WTC11 (cell line): ENCODE measurements at regions not wholly inside any gene's neighbourhood (a gene's known extent, or its start where the extent isn't known, plus 50 kb on each side); places are given as distances from the start of the nearest gene placed in this dataset.

ENCODE experiments used
- ATAC-seq: fragments of 200-7000 bp; cut with Tn5 transposase; 2 replicates; pipeline ENCODE4 v1.10.0; 2021; ENCODE audit warnings: mild to moderate bottlenecking, moderate library complexity
- CTCF ChIA-PET: fragments of 300-600 bp; sonication (Branson Sonifier 250); formaldehyde crosslinking; loops from one replicate; lab custom pipeline; 2021; ENCODE audit warnings: antibody characterized with exemption; lab: Charles Lee
- POLR2A ChIA-PET: fragments of 350-600 bp; sonication (Branson Sonifier 250); formaldehyde crosslinking; loops from one replicate; lab custom pipeline; 2021; ENCODE audit warnings: antibody characterized with exemption; lab: Charles Lee
- DNase-seq: peaks from one replicate; pipeline ENCODE4 v3.0.0; 2021; ENCODE audit warnings: low spot score
- H3K27ac Mint-ChIP-seq: 2 replicates; pipeline ENCODE4 v1.8.0; 2021; ENCODE audit warnings: mixed read lengths
- H3K27me3 Mint-ChIP-seq: 2 replicates; pipeline ENCODE4 v1.8.0; 2021; ENCODE audit warnings: low read depth, mild to moderate bottlenecking, moderate library complexity, mixed read lengths
- H3K36me3 Mint-ChIP-seq: 2 replicates; pipeline ENCODE4 v1.8.0; 2021; ENCODE audit warnings: mixed read lengths
- H3K4me1 Mint-ChIP-seq: 2 replicates; pipeline ENCODE4 v1.8.0; 2022; ENCODE audit warnings: mixed read lengths
- H3K4me3 Mint-ChIP-seq: 2 replicates; pipeline ENCODE4 v1.8.0; 2021; ENCODE audit warnings: mild to moderate bottlenecking, moderate library complexity, mixed read lengths
- H3K9me3 Mint-ChIP-seq: 2 replicates; pipeline ENCODE4 v1.8.0; 2021; ENCODE audit warnings: mixed read lengths
- ATF1 ChIP-seq: sonication (generic); formaldehyde crosslinking; IDR thresholded peaks from 2 replicates; pipeline ENCODE4 v1.8.1; 2023; ENCODE audit warnings: mild to moderate bottlenecking, moderate library complexity, missing genetic modification reagents
- ETV6 ChIP-seq: sonication (generic); formaldehyde crosslinking; IDR thresholded peaks from 2 replicates; pipeline ENCODE4 v1.8.1; 2022; ENCODE audit warnings: mild to moderate bottlenecking, missing genetic modification reagents
- IRF2 ChIP-seq: sonication (generic); formaldehyde crosslinking; IDR thresholded peaks from 2 replicates; pipeline ENCODE4 v1.8.0; 2022; ENCODE audit warnings: low read depth, missing genetic modification reagents, borderline replicate concordance
- JUN ChIP-seq: sonication (generic); formaldehyde crosslinking; IDR thresholded peaks from 2 replicates; pipeline ENCODE4 v1.8.0; 2023; ENCODE audit warnings: mild to moderate bottlenecking, missing genetic modification reagents
- MXD4 ChIP-seq: fragments of 250-450 bp; sonication (Bioruptor Pico); IDR thresholded peaks from 2 replicates; pipeline ENCODE4 v1.8.0; 2021; ENCODE audit warnings: mild to moderate bottlenecking, moderate library complexity, borderline replicate concordance
- TP53 ChIP-seq: sonication (generic); formaldehyde crosslinking; IDR thresholded peaks from 2 replicates; pipeline ENCODE4 v1.8.1; 2023; ENCODE audit warnings: mild to moderate bottlenecking, missing genetic modification reagents
- ZNF219 ChIP-seq: sonication (generic); formaldehyde crosslinking; IDR thresholded peaks from 2 replicates; pipeline ENCODE4 v1.8.0; 2023; ENCODE audit warnings: missing genetic modification reagents, mild to moderate bottlenecking, borderline replicate concordance
- ZNF232 ChIP-seq: sonication (generic); formaldehyde crosslinking; IDR thresholded peaks from 2 replicates; pipeline ENCODE4 v1.8.0; 2022; ENCODE audit warnings: mild to moderate bottlenecking, missing genetic modification reagents
- TF ChIP-seq, protein P1 (sequence below): sonication (generic); formaldehyde crosslinking; IDR thresholded peaks from 2 replicates; pipeline ENCODE4 v1.8.1; 2022; ENCODE audit warnings: mild to moderate bottlenecking, moderate library complexity, missing genetic modification reagents
- TF ChIP-seq, protein P2 (sequence below): sonication (generic); formaldehyde crosslinking; IDR thresholded peaks from 2 replicates; pipeline ENCODE4 v1.8.0; 2023; ENCODE audit warnings: missing genetic modification reagents, mild to moderate bottlenecking, borderline replicate concordance
- TF ChIP-seq, protein P3 (sequence below): fragments of 250-450 bp; sonication (Bioruptor Pico); IDR thresholded peaks from 2 replicates; pipeline ENCODE4 v1.8.0; 2021; ENCODE audit warnings: mild to moderate bottlenecking
- TF ChIP-seq, protein P4 (sequence below): sonication (generic); formaldehyde crosslinking; IDR thresholded peaks from 2 replicates; pipeline ENCODE4 v1.8.1; 2023; ENCODE audit warnings: mild to moderate bottlenecking, moderate library complexity, missing genetic modification reagents
- TF ChIP-seq, protein P5 (sequence below): sonication (generic); formaldehyde crosslinking; IDR thresholded peaks from 2 replicates; pipeline ENCODE4 v1.8.1; 2022; ENCODE audit warnings: low read depth, mild to moderate bottlenecking, moderate library complexity, missing genetic modification reagents, borderline replicate concordance
- TF ChIP-seq, protein P6 (sequence below): sonication (generic); formaldehyde crosslinking; IDR thresholded peaks from 2 replicates; pipeline ENCODE4 v1.8.0; 2022; ENCODE audit warnings: mild to moderate bottlenecking, missing genetic modification reagents
- TF ChIP-seq, protein P7 (sequence below): fragments of 250-450 bp; sonication (Bioruptor Pico); IDR thresholded peaks from 2 replicates; pipeline ENCODE4 v1.9.0; 2021; ENCODE audit warnings: mild to moderate bottlenecking, borderline replicate concordance
- TF ChIP-seq, protein P8 (sequence below): sonication (generic); formaldehyde crosslinking; IDR thresholded peaks from 2 replicates; pipeline ENCODE4 v1.8.0; 2023; ENCODE audit warnings: missing genetic modification reagents

DNA sequence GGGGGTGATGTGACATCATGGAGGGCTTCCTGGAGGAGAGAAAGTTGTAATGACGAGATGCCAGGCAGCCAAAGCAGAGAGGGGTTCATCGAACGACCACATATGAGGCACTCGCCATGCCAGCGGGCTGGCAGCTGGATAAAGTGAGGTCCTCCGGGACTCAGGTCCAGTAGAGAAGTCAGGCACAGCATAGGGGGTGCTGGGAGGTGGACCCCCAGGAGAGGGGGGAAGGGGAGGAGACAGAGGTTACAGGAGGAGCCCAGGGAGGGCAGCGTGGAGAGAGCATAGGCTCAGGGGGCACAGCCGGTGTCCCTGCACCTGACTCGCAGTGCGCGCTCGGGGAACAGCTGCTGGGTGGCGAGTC lies 174.7 kb downstream of the BMP7 start:
- H3K27me3 Mint-ChIP-seq, result peaks cover 21% of the 10 kb centered on the region
- peaks cover 4% of the 10 kb centered on the region; the same call in 1 of the 2 replicates for H3K9me3 Mint-ChIP-seq
- peak overlapping the region; percentile 58 for H3K4me3 Mint-ChIP-seq
- CTCF ChIA-PET, result interaction anchor here (0.6 to 7.2 kb wide), 40 partner anchors 9 to 628 kb away, joined by 3 to 239 read pairs (median 4); partner anchors contain the start of genes RAE1 and SPO11
- no peak for DNase-seq
- POLR2A ChIA-PET, result no interaction called here
- TF ChIP-seq, protein P1, sequence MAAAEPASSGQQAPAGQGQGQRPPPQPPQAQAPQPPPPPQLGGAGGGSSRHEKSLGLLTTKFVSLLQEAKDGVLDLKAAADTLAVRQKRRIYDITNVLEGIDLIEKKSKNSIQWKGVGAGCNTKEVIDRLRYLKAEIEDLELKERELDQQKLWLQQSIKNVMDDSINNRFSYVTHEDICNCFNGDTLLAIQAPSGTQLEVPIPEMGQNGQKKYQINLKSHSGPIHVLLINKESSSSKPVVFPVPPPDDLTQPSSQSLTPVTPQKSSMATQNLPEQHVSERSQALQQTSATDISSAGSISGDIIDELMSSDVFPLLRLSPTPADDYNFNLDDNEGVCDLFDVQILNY (CRISPR knock-in tag), result no peak
- TF ChIP-seq JUN (CRISPR knock-in tag) (no peak), IRF2 (CRISPR knock-in tag) (no peak), ZNF219 (no peak)
- H3K36me3 Mint-ChIP-seq, result no peaks in the 10 kb centered on the region
- H3K27ac Mint-ChIP-seq, result no peak overlapping the region
- ATAC-seq, result no peak
- peaks cover 7% of the 10 kb centered on the region for H3K4me1 Mint-ChIP-seq

DNA sequence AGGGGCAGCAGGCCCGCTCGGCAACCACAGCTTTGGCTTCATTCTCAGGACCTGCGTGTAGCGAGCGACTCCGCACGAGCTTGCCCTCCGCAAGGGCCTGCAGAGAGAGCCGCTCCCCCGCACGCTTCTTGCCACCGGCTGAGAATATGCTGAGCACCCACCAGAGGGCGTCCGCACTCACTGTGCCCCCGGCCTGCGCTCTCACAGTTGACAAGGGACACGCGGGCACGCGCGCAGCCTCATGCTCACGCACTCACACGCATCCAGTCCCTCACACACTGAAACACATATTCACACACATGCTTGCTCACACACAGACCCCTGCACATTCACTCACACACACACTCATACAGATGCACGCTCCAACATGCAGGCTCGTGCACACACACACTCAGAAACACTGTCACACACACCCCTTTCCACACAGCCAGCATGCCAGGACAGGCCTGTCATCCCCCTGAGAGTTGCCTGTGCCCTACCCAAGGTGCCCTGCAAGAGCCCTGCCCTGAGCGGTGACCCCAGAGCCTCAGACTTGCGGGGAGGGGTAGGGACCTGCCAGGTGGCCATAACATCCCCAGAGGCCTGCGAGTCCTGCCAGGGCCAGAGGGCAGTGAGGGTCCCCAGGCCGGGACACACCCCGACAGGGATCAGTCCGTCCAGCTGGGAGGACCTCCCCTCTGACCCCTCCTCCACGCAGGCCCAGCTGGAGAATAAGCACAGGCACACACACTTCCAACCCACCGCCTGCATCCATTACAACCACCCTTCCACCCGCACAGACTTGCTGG lies 174.1 kb downstream of the BMP7 start:
- no peak overlapping the region for H3K27ac Mint-ChIP-seq
- no peaks in the 10 kb centered on the region for H3K36me3 Mint-ChIP-seq
- H3K4me1 Mint-ChIP-seq, result peaks cover 7% of the 10 kb centered on the region
- POLR2A ChIA-PET, result no interaction called here
- peaks cover 4% of the 10 kb centered on the region; the same call in 1 of the 2 replicates for H3K9me3 Mint-ChIP-seq
- peak; percentile 84 for DNase-seq
- ATAC-seq, result peak; percentile 83
- H3K27me3 Mint-ChIP-seq, result peaks cover 21% of the 10 kb centered on the region
- peak overlapping the region; percentile 58; the same call in 1 of the 2 replicates for H3K4me3 Mint-ChIP-seq
- CTCF ChIA-PET, result interaction anchor here (0.6 to 7.2 kb wide), 40 partner anchors 9 to 628 kb away, joined by 3 to 239 read pairs (median 4); partner anchors contain the start of genes RAE1 and SPO11
- TF ChIP-seq ETV6 (CRISPR knock-in tag) (peak; percentile 67), ATF1 (CRISPR knock-in tag) (no peak), MXD4 (no peak), TP53 (CRISPR knock-in tag) (0 out of 2 replicates have a peak, but pooled peaks have one; percentile 42), ZNF232 (CRISPR knock-in tag) (no peak; the same call in 1 of the 2 replicates)
- TF ChIP-seq, protein P2, sequence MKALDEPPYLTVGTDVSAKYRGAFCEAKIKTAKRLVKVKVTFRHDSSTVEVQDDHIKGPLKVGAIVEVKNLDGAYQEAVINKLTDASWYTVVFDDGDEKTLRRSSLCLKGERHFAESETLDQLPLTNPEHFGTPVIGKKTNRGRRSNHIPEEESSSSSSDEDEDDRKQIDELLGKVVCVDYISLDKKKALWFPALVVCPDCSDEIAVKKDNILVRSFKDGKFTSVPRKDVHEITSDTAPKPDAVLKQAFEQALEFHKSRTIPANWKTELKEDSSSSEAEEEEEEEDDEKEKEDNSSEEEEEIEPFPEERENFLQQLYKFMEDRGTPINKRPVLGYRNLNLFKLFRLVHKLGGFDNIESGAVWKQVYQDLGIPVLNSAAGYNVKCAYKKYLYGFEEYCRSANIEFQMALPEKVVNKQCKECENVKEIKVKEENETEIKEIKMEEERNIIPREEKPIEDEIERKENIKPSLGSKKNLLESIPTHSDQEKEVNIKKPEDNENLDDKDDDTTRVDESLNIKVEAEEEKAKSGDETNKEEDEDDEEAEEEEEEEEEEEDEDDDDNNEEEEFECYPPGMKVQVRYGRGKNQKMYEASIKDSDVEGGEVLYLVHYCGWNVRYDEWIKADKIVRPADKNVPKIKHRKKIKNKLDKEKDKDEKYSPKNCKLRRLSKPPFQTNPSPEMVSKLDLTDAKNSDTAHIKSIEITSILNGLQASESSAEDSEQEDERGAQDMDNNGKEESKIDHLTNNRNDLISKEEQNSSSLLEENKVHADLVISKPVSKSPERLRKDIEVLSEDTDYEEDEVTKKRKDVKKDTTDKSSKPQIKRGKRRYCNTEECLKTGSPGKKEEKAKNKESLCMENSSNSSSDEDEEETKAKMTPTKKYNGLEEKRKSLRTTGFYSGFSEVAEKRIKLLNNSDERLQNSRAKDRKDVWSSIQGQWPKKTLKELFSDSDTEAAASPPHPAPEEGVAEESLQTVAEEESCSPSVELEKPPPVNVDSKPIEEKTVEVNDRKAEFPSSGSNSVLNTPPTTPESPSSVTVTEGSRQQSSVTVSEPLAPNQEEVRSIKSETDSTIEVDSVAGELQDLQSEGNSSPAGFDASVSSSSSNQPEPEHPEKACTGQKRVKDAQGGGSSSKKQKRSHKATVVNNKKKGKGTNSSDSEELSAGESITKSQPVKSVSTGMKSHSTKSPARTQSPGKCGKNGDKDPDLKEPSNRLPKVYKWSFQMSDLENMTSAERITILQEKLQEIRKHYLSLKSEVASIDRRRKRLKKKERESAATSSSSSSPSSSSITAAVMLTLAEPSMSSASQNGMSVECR (CRISPR knock-in tag), result peak; percentile 63; the same call in 1 of the 2 replicates
- TF ChIP-seq, protein P3, sequence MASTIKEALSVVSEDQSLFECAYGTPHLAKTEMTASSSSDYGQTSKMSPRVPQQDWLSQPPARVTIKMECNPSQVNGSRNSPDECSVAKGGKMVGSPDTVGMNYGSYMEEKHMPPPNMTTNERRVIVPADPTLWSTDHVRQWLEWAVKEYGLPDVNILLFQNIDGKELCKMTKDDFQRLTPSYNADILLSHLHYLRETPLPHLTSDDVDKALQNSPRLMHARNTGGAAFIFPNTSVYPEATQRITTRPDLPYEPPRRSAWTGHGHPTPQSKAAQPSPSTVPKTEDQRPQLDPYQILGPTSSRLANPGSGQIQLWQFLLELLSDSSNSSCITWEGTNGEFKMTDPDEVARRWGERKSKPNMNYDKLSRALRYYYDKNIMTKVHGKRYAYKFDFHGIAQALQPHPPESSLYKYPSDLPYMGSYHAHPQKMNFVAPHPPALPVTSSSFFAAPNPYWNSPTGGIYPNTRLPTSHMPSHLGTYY, result no peak
- TF ChIP-seq, protein P4, sequence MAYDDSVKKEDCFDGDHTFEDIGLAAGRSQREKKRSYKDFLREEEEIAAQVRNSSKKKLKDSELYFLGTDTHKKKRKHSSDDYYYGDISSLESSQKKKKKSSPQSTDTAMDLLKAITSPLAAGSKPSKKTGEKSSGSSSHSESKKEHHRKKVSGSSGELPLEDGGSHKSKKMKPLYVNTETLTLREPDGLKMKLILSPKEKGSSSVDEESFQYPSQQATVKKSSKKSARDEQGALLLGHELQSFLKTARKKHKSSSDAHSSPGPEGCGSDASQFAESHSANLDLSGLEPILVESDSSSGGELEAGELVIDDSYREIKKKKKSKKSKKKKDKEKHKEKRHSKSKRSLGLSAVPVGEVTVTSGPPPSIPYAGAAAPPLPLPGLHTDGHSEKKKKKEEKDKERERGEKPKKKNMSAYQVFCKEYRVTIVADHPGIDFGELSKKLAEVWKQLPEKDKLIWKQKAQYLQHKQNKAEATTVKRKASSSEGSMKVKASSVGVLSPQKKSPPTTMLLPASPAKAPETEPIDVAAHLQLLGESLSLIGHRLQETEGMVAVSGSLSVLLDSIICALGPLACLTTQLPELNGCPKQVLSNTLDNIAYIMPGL (CRISPR knock-in tag), result no peak
- TF ChIP-seq, protein P5, sequence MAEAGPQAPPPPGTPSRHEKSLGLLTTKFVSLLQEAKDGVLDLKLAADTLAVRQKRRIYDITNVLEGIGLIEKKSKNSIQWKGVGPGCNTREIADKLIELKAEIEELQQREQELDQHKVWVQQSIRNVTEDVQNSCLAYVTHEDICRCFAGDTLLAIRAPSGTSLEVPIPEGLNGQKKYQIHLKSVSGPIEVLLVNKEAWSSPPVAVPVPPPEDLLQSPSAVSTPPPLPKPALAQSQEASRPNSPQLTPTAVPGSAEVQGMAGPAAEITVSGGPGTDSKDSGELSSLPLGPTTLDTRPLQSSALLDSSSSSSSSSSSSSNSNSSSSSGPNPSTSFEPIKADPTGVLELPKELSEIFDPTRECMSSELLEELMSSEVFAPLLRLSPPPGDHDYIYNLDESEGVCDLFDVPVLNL (CRISPR knock-in tag), result no peak
- TF ChIP-seq, protein P6, sequence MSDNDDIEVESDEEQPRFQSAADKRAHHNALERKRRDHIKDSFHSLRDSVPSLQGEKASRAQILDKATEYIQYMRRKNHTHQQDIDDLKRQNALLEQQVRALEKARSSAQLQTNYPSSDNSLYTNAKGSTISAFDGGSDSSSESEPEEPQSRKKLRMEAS (CRISPR knock-in tag), result peak; percentile 87
- TF ChIP-seq, protein P7, sequence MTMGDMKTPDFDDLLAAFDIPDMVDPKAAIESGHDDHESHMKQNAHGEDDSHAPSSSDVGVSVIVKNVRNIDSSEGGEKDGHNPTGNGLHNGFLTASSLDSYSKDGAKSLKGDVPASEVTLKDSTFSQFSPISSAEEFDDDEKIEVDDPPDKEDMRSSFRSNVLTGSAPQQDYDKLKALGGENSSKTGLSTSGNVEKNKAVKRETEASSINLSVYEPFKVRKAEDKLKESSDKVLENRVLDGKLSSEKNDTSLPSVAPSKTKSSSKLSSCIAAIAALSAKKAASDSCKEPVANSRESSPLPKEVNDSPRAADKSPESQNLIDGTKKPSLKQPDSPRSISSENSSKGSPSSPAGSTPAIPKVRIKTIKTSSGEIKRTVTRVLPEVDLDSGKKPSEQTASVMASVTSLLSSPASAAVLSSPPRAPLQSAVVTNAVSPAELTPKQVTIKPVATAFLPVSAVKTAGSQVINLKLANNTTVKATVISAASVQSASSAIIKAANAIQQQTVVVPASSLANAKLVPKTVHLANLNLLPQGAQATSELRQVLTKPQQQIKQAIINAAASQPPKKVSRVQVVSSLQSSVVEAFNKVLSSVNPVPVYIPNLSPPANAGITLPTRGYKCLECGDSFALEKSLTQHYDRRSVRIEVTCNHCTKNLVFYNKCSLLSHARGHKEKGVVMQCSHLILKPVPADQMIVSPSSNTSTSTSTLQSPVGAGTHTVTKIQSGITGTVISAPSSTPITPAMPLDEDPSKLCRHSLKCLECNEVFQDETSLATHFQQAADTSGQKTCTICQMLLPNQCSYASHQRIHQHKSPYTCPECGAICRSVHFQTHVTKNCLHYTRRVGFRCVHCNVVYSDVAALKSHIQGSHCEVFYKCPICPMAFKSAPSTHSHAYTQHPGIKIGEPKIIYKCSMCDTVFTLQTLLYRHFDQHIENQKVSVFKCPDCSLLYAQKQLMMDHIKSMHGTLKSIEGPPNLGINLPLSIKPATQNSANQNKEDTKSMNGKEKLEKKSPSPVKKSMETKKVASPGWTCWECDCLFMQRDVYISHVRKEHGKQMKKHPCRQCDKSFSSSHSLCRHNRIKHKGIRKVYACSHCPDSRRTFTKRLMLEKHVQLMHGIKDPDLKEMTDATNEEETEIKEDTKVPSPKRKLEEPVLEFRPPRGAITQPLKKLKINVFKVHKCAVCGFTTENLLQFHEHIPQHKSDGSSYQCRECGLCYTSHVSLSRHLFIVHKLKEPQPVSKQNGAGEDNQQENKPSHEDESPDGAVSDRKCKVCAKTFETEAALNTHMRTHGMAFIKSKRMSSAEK, result no peak
- TF ChIP-seq, protein P8, sequence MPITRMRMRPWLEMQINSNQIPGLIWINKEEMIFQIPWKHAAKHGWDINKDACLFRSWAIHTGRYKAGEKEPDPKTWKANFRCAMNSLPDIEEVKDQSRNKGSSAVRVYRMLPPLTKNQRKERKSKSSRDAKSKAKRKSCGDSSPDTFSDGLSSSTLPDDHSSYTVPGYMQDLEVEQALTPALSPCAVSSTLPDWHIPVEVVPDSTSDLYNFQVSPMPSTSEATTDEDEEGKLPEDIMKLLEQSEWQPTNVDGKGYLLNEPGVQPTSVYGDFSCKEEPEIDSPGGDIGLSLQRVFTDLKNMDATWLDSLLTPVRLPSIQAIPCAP, result 0 out of 2 replicates have a peak, but pooled peaks have one; percentile 45
